HEK293 (cell line): ENCODE measurements at regions not wholly inside any gene's neighbourhood (a gene's known extent, or its start where the extent isn't known, plus 50 kb on each side); places are given as distances from the start of the nearest gene placed in this dataset.
A peak's percentile ranks its signal among the peaks of the same experiment; 100 is the strongest.

ENCODE experiments used
- CTCF ChIA-PET: fragments of 350-600 bp; formaldehyde crosslinking; extraction: SDS; loops from one replicate; lab custom pipeline; 2021; ENCODE audit warnings: antibody characterized with exemption; lab: Yijun Ruan, JAX
- POLR2A ChIA-PET: fragments of 300-600 bp; formaldehyde crosslinking; extraction: SDS; loops from one replicate; lab custom pipeline; 2020; ENCODE audit warnings: antibody characterized with exemption, inconsistent platforms; lab: Yijun Ruan, JAX
- H3K27ac ChIP-seq: fragments of 200-500 bp; sonication (Bioruptor generic); 2 replicates; pipeline ENCODE4 v1.5.1; 2014; ENCODE audit warnings: low read depth, low read length, control low read depth, inconsistent platforms; ENCODE audit errors: extremely low read depth
- H3K36me3 ChIP-seq, 2 experiments: fragments of 200-500 bp in 1 of 2; sonication (Bioruptor generic) in 1 of 2; 1 replicate in 1 of 2; 2 replicates in 1 of 2; pipeline ENCODE4 v1.5.1; 2014 to 2017; ENCODE audit warnings: inconsistent platforms in 2 of 2, low read length in 2 of 2; ENCODE audit not compliant: control insufficient read depth in 2 of 2, insufficient read depth in 1 of 2
- H3K4me1 ChIP-seq: fragments of 200-500 bp; sonication (Bioruptor generic); 2 replicates; pipeline ENCODE4 v1.5.1; 2014; ENCODE audit warnings: mild to moderate bottlenecking, low read length, inconsistent platforms; ENCODE audit not compliant: control insufficient read depth, insufficient read depth
- H3K4me3 ChIP-seq: 2 replicates; pipeline ENCODE4 v1.5.1; 2011; ENCODE audit warnings: low read depth, mild to moderate bottlenecking, control low read depth, low read length, moderate library complexity
- H3K9me3 ChIP-seq: fragments of 200-500 bp; sonication (Bioruptor generic); 2 replicates; pipeline ENCODE4 v1.5.1; 2014; ENCODE audit warnings: low read depth, low read length, inconsistent platforms; ENCODE audit not compliant: control insufficient read depth, insufficient read depth
- AEBP2 ChIP-seq: fragments of 450-650 bp; formaldehyde crosslinking; IDR thresholded peaks from 2 replicates; pipeline ENCODE4 v1.5.1; 2016; ENCODE audit warnings: missing biosample characterization, missing genetic modification characterization, borderline replicate concordance
- CTCF ChIP-seq: fragments of 450-650 bp; formaldehyde crosslinking; IDR thresholded peaks from 2 replicates; pipeline ENCODE4 v1.5.1; 2016; ENCODE audit warnings: missing biosample characterization, missing genetic modification characterization
- PRDM1 ChIP-seq: fragments of 450-650 bp; formaldehyde crosslinking; IDR thresholded peaks from 2 replicates; pipeline ENCODE4; 2016; ENCODE audit warnings: missing biosample characterization, missing genetic modification characterization
- PRDM10 ChIP-seq: fragments of 450-650 bp; formaldehyde crosslinking; IDR thresholded peaks from 2 replicates; pipeline ENCODE4 v1.5.1; 2016; ENCODE audit warnings: missing biosample characterization, missing genetic modification characterization
- ZBTB20 ChIP-seq: fragments of 450-650 bp; formaldehyde crosslinking; IDR thresholded peaks from 2 replicates; pipeline ENCODE4 v1.5.1; 2016; ENCODE audit warnings: missing biosample characterization, missing genetic modification characterization
- ZNF132 ChIP-seq: fragments of 450-650 bp; formaldehyde crosslinking; IDR thresholded peaks from 2 replicates; pipeline ENCODE4 v1.5.1; 2017; ENCODE audit warnings: missing biosample characterization, missing genetic modification characterization, borderline replicate concordance
- ZNF19 ChIP-seq: fragments of 450-650 bp; formaldehyde crosslinking; IDR thresholded peaks from 2 replicates; pipeline ENCODE4; 2016; ENCODE audit warnings: missing biosample characterization, missing genetic modification characterization, low read depth
- ZNF223 ChIP-seq: fragments of 450-650 bp; formaldehyde crosslinking; IDR thresholded peaks from 2 replicates; pipeline ENCODE4 v1.5.1; 2016; ENCODE audit warnings: missing biosample characterization, missing genetic modification characterization
- ZNF280D ChIP-seq: fragments of 450-650 bp; formaldehyde crosslinking; IDR thresholded peaks from 2 replicates; pipeline ENCODE4 v1.5.1; 2016; ENCODE audit warnings: missing biosample characterization, missing genetic modification characterization
- ZNF324 ChIP-seq: fragments of 450-650 bp; formaldehyde crosslinking; IDR thresholded peaks from 2 replicates; pipeline ENCODE4 v1.5.1; 2016; ENCODE audit warnings: missing biosample characterization, missing genetic modification characterization
- ZNF341 ChIP-seq: fragments of 450-650 bp; formaldehyde crosslinking; IDR thresholded peaks from 2 replicates; pipeline ENCODE4; 2016; ENCODE audit warnings: low read depth, missing biosample characterization, missing genetic modification characterization
- ZNF433 ChIP-seq: fragments of 450-650 bp; formaldehyde crosslinking; IDR thresholded peaks from 2 replicates; pipeline ENCODE4 v1.5.1; 2016; ENCODE audit warnings: missing biosample characterization, missing genetic modification characterization, low read depth
- ZNF548 ChIP-seq: fragments of 450-650 bp; formaldehyde crosslinking; IDR thresholded peaks from 2 replicates; pipeline ENCODE4 v1.5.1; 2016; ENCODE audit warnings: missing biosample characterization, missing genetic modification characterization
- ZNF664 ChIP-seq: fragments of 450-650 bp; formaldehyde crosslinking; IDR thresholded peaks from 2 replicates; pipeline ENCODE4 v1.5.1; 2016; ENCODE audit warnings: missing biosample characterization, missing genetic modification characterization

GRCh38 chr14:34372786-34373185 is 89.3 kb downstream of the SPTSSA start (continued):
- TF ChIP-seq ZNF433 (tag by site-specific recombination) = no peak
- no peak for TF ChIP-seq ZNF132 (tag by site-specific recombination)
- no peak for TF ChIP-seq ZNF548 (tag by site-specific recombination)

- ChIA-PET CTCF (no interaction called here), POLR2A (no interaction called here)
- TF ChIP-seq ZNF324 (no peak), PRDM10 (tag by site-specific recombination) (peak; percentile 67)
- Histone ChIP-seq H3K9me3 (no peaks in the 10 kb centered on the region), H3K36me3 (no peaks in the 10 kb centered on the region), H3K4me1 (peaks cover 5% of the 10 kb centered on the region), H3K27ac (no peak overlapping the region), H3K4me3 (no peak overlapping the region)
Observed at GRCh38 chr14:34369648-34370030, 92.4 kb downstream of the SPTSSA start.

- Histone ChIP-seq H3K9me3 (no peaks in the 10 kb centered on the region), H3K4me3 (no peak overlapping the region), H3K4me1 (peaks cover 5% of the 10 kb centered on the region), H3K27ac (no peak overlapping the region), H3K36me3 (no peaks in the 10 kb centered on the region)
- TF ChIP-seq ZNF341 (tag by site-specific recombination) = no peak
- TF ChIP-seq PRDM1 (tag by site-specific recombination) = no peak
- no peak for TF ChIP-seq ZNF664 (tag by site-specific recombination)
- TF ChIP-seq AEBP2 (tag by site-specific recombination) = no peak
- no peak for TF ChIP-seq ZNF223 (tag by site-specific recombination)
- no peak for TF ChIP-seq ZNF280D (tag by site-specific recombination)
- no peak for TF ChIP-seq ZBTB20 (tag by site-specific recombination)
- TF ChIP-seq CTCF (tag by site-specific recombination) = no peak
- TF ChIP-seq ZNF19 (tag by site-specific recombination) = no peak
- ChIA-PET CTCF (no interaction called here), POLR2A (no interaction called here)
Observed at GRCh38 chr14:34368971-34369647, 92.9 kb downstream of the SPTSSA start.
